DMS153 treated with DMSO at 0.1 percent for 48 hours (cell line): ENCODE measurements at regions not wholly inside any gene's neighbourhood (a gene's known extent, or its start where the extent isn't known, plus 50 kb on each side); places are given as distances from the start of the nearest gene placed in this dataset.
"Not testable (repeated sequence)": the region's sequence is repeated elsewhere in the genome, so short reads cannot be mapped to it uniquely, and the experiment has no call there.

Experiments used
- DNase-seq: peaks from one replicate; lab custom pipeline; 2025; ENCODE audit not compliant: unreplicated experiment; lab: John Stamatoyannopoulos, UW

DNA sequence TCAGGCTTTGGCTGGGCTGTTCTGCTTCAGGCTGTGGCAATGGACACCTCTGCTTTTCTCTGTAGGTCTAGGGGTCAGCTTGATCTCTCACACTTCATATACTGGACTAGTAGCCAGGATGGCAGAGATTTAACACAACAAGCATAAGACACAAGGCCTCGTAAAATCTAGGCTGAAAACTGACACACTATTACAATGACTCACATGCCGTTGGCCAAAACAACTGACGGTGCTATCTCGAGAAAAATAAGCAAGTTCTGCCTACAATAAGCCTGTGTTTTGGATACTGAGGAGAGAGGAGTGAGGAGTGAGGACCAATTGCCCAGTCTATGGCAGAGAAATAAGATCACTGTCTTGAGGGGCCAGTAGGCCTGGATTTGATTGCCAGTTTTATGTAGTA lies 840.7 kb upstream of the ADAMTS5 start:
- no peak for DNase-seq

- DNase-seq = no peak
Measured at GRCh38 chr21:27806281-27806680, 839.4 kb upstream of the ADAMTS5 start.

DNA sequence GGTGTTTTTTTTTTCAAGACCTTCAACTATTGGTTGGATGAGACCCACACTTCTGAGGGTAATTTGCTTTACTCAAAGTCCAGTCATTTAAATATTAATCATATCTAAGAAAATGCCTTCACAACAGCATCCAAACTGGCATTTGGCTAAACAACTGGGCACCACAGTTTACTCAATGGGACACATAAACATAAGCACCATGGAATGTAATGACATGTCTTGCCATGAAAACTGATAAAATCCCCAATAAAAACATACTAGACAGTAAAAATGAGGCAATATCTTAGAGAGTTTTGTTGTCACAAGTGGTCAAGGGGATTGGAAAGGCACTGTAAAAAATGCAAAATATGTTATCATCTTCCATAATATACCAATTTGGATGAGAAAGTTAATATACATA lies 838.8 kb upstream of the ADAMTS5 start:
- DNase-seq = no peak

- no peak for DNase-seq
Measured at GRCh38 chr21:27804515-27804914, 837.6 kb upstream of the ADAMTS5 start.

GRCh38 chr21:27803571-27803970 lies 836.7 kb upstream of the ADAMTS5 start:
- no peak for DNase-seq

- no peak for DNase-seq
Measured at GRCh38 chr21:27802816-27803475, 836.1 kb upstream of the ADAMTS5 start.

GRCh38 chr21:27799861-27800260 lies 833.0 kb upstream of the ADAMTS5 start:
- DNase-seq = no peak

DNA sequence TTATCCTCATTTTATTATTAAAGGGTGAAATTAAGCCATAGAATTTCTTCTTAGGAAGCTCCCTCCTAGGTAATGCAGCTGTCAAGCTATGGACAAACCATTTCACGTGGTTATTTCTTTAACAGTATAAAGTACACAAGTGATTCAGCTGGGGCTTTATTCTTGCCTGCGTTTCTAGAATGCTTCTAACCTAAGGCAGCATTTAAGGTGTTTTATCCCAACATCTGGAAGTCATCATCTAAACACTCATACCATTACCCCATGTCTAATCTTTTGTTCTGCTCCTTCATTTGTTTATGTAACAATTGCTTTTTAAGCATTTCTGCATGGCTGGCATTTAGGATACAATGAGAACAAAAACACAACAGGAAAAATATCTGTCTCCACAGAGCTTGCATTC lies 829.2 kb upstream of the ADAMTS5 start:
- no peak for DNase-seq

DNA sequence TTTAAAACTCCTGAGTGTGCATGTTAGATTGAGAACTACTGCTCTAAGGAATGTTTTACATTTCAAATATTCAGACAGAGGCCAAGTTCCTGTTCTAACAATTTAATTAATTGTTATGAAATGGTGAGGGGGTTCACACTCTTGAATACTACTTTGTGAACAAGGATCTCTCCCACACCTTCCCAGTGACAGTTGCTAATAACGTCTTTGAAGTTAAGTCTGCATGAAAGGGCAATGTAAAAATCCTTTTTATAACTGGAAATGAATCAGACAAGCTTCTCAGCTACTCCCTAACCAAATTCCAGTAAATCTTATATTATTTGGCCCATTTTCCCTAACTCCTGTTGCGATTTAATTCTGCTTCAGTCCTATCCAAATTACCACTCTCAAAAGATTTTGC lies 828.5 kb upstream of the ADAMTS5 start:
- DNase-seq = no peak

- no peak for DNase-seq
Measured at GRCh38 chr21:27793901-27794300, 827.0 kb upstream of the ADAMTS5 start.

- no peak for DNase-seq
Measured at GRCh38 chr21:27787046-27787445, 820.2 kb upstream of the ADAMTS5 start.

- DNase-seq = no peak
Measured at GRCh38 chr21:27779606-27780005, 812.7 kb upstream of the ADAMTS5 start.

- no peak for DNase-seq
Measured at GRCh38 chr21:27776925-27777553, 810.2 kb upstream of the ADAMTS5 start.

- DNase-seq = no peak
Measured at GRCh38 chr21:27772816-27773215, 805.9 kb upstream of the ADAMTS5 start.

DNA sequence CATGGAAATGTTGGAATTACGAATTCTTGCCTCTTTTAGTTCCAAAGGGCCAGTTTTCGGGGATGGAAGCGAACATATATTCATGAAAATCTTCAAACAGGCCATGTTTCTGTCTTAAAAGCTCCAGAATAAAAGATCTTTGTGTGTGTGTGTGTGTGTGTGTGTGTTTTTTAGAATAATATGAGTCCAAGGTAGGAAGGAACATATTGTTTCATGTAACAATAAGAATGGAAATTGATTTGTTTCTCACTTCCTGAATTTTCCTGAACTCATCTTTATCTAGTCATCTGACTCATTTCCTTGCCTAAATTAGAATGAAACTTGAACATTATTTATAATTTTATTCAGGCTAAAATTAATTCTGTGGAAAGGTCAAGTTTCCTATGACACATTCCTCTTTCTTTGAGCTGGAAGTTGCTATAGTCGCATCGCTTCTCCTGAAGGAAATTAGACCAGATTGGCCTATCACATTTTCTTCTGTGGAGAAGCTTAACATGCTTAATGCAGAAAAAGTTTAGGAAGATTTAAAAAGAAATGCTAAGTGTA lies 805.1 kb upstream of the ADAMTS5 start:
- DNase-seq = no peak

GRCh38 chr21:27769763-27770162 lies 802.9 kb upstream of the ADAMTS5 start:
- DNase-seq = no peak

DNA sequence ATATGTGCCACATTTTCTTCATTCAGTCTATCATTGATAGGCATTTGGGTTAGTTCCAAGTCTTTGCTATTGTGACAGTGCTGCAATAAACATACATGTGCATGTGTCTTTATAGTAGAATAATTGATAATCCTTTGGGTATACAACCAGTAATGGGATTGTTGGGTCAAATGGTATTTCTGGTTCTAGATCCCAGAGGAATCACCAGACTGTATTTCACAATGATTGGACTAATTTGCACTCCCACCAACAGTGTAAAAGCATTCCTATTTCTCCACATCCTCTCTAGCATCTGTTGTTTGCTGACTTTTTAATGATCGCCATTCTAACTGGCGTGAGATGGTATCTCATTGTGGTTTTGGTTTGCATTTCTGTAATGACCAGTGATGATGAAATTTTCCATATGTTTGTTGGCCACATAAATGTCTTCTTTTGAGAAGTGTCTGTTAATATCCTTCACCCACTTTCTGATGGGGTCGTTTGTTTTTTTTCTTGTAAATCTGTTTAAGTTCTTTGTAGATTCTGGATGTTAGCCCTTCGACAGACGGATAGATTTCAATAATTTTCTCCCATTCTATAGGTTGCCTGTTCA lies 801.3 kb upstream of the ADAMTS5 start:
- DNase-seq = not testable (repeated sequence)

- no peak for DNase-seq
Measured at GRCh38 chr21:27764056-27764455, 797.2 kb upstream of the ADAMTS5 start.

- no peak for DNase-seq
Measured at GRCh38 chr21:27761623-27762022, 794.7 kb upstream of the ADAMTS5 start.

DNA sequence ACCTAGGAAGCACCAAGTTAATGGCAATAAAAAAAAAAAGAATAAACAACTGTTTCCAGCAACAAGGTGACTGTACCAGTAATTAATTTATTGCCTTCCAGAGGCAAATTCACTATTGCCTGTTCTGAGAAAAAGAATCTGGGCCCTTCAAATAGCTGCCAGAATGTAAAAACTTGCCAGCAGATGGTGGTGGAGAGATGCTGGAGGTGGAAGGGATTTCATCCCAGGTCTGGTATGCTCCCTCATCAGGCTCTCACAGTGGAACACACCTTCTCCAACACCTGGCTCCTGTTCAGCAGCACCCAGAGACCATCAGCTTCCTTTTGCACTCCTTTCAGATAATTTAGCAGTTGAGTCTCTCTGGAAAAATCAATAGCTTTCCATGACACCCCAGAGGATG lies 792.9 kb upstream of the ADAMTS5 start:
- no peak for DNase-seq

GRCh38 chr21:27759091-27759659 lies 792.3 kb upstream of the ADAMTS5 start:
- no peak for DNase-seq

DNA sequence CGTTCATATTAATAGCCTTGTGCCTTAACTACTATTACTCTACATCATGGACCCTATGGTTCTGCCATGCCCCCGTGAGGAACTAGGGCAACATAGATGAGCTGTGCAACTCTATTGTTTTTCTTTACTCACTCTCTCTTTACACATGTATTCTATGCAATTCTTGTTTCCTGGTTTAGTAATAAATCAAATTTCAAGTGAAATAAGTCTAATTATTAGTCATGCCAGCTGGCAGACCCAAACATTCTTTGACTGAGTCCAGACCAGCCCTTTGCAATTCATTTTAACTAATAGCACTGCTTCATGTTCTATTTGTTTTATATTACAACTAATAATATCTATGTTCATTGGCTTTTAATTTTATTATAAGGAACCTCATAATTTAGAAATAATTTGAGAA lies 789.3 kb upstream of the ADAMTS5 start:
- no peak for DNase-seq
